HG03095 (cell line): ENCODE measurements at regions not wholly inside any gene's neighbourhood (a gene's known extent, or its start where the extent isn't known, plus 50 kb on each side); places are given as distances from the start of the nearest gene placed in this dataset.
"Not testable (repeated sequence)": the region's sequence is repeated elsewhere in the genome, so short reads cannot be mapped to it uniquely, and the experiment has no call there.

Experiments
- ATAC-seq: cut with Tn5 transposase; IDR thresholded peaks from one replicate; pipeline ENCODE4 v1.9.1; 2021; ENCODE audit warnings: moderate library complexity; ENCODE audit not compliant: unreplicated experiment

DNA sequence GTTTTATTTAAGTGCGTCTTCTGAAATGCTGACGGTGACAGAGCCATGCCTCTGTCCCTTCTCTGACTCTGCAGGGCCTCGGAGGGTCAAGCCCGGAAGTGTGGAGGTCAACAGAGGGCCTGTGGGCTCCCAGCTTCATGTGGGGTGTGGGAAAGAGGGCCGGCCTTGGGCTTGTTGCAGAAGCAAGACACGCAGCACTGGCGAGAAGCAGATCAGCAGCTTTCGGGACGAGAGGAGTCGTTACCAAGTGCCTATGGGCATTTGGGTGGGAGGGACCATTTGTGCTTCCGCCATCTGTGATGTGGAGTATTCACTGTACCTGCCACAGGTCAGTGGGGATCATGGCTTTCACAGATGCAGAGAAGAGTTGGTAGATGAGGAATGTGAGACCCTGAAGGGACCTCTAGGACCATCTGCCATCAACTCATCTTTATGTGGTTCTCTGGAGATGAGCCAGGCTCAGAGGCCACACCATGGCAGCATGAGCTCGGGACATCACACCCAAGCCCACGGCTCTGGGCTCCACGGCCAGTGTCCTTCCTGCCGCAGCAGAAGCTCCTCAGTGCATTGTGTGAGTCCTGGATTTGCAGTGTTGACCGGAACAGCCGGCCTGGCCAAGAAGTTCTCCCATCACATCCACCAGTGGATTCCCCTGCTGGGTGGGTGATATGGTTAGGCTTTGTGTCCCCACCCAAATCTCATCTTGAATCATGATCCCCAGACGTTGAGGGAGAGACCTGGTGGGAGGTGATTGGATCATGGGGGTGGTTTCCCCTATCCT, 590.7 kb downstream of the TBC1D22A start:
- no peak for ATAC-seq

DNA sequence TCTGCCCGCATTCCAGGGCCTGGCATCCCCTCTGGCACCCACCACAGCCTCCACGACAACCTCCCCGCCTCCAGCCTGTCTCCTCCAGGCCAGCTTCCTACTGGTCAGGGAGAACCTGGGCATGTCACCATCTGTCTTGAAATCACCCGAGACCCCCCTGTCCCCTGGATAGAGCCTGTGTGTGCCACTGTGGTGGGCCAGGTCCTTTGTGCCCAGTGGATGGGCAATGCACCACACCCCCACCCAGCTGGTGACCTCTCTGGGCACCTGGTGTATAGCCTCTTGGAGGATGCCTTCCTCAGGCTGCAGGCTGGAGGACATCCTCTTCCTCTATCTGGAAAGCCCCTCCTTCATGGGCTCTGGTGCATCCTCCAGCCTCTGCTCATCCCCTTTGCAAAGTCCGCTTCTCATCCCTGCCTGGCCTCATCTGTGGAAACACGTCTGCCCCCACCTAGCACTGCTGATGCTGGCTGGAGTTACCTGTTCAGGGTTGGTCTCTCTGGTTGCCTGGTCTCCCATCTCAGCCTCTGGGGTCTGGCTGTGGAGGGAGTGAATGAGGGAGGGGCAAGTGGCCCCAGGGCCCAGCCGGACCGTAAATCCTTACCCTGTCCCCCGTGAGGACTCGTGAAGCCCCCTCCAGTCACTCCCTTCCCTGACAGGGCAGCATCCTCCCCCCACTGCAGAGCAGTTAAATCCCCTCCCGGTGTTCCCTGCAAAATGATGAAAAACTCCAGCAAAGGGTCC, 589.6 kb downstream of the TBC1D22A start:
- no peak for ATAC-seq

DNA sequence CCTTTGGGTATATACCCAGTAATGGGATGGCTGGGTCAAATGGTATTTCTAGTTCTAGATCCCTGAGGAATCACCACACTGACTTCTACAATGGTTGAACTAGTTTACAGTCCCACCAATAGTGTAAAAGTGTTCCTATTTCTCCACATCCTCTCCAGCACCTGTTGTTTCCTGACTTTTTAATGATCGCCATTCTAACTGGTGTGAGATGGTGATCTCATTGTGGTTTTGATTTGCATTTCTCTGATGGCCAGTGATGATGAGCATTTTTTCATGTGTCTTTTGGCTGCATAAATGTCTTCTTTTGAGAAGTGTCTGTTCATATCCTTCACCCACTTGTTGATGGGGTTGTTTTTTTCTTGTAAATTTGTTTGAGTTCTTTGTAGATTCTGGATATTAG, 583.8 kb downstream of the TBC1D22A start:
- ATAC-seq: not testable (repeated sequence)

DNA sequence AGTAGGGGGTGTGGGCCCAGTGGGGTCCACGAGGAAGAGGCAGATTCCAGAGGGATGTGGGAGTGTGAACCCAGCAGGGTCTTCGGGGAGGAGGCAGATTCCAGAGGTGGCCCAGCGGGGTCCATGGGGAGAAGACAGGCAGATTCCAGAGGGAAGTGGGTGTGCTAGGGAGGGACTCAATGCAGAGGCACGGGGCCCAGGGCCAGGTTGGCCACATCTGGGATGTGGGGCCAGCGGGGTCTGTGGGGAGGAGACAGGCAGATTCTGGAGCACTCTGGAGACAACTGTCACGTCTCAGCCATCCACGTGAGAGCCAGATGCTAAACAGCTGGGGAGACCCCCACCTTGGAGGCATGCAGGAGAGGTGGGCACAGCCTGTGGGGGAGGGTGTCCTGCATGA, 582.6 kb downstream of the TBC1D22A start:
- ATAC-seq: no peak

DNA sequence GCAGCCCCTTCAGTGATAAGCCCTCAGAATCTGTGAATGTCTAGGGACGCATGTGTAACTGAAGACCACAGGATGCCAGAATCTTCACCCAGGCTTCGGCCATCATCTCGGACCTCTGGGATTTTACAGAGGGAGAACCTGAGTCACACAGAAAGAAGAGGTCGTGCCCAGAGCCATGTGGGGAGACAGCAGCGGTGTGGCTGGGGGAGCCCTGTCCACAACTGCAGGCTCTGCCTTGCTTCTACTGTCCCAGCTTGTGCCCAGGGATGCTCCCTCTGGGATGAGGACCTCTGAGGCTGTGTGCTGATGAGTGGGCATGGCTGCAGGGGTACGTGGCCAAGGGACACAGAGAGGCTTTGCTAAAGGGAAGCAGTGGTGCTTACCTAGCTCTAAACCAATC, 582.0 kb downstream of the TBC1D22A start:
- ATAC-seq: no peak

DNA sequence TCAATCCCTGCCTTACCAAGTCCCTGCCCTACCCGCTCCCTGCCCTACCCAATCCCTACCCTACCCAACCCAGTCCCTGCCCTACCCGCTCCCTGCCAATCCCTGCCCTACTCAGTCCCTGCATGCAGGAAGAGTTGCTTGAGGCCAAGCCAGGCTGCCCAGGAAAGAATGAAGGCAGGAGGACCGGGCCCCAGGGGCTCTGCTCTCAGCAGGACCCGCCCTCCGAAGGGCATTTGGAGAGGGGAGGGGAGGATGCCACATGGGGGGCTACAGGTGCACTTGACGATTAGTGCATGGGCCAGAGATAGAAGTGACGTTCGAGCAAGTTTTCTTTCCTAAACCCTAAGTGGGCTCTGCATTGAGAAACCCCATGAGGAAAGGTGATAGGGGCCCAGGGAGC, 581.2 kb downstream of the TBC1D22A start:
- ATAC-seq: no peak

DNA sequence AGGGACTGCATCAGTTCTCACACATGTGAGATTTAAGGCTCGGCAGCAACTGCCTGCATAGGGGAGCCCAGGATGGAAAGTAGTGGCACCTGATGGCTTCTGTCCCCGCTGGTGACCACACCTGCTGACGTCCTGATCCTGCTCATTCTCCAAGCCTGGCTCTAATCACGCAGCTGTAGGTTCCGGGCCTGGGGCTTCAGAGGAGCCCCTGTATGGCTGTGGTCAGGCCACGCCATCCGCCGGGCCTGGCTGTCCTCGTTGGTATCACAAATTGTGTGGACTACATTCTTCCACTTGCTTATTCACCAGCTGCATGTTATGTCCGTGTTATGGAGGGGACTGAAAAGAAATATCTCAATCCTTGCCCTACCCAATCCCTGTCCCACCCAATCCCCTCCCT, 580.0 kb downstream of the TBC1D22A start:
- ATAC-seq: no peak

DNA sequence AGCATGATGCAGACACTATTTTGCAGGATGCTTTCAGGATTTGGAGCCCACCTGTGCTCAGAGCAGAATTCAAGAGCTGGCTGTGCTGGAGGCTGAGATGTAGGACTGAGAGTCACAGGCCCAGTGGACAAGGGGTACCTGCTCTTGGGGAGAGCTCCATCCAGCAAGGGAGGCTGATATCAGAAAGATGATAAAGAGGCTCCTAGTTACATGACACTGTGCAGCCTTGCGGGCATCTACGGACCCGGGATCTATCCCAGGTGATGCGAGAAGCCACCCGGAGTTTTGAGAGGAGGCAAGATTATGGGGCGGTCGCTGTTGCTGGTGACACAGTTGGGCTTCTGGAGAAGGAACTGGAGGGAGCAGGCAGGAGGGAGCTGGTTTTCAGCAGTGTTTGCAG, 579.0 kb downstream of the TBC1D22A start:
- ATAC-seq: no peak

DNA sequence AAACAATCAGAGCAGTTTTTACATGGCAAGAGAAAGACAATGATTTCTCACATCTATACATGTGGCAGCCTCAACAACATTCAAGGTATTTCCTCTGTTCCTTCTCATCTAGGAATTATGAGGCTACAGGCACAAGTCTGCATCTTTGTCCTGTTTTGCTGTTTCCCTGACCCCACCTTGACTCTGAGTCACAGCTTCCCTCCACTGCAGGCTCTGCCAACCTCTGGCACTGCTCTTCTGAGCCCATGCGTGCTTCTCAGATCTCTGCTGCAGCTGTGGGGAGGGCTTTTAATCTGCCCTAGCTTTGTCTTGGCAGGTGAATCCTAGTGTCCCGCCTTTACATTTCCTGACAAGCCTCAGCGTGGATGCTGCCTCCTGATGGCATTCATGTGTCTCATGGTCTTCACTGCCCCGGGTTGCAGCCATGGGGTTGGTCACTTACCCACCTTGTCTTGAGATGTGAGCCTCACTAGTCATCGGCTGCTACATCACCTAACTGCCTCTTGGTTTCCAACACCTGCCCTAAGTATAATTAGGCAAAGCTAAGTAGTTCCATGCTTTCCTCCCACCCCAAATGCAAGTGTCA, 578.5 kb downstream of the TBC1D22A start:
- no peak for ATAC-seq

DNA sequence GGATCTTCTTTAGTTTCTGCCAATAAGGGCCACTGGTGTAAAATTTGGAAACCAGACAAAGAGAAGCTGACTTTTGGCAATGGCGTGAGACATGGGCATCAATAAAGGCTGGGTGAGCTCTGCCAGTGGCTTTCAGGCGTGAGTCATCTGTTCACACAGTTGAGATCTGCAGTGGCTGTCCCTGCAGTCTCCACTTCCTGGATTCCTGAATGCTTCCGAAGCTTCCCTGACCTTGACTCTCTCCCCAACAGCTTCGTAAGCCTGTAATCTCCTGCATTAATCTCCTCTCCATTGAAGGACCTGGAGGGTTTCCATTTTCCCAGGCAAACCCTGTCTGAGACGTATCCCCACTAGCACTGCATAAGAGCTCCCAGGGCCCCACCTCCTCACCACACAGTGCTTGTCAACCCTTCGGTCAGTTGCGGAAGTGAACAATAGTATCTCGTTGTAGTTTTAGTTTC, 574.7 kb downstream of the TBC1D22A start:
- ATAC-seq: no peak

DNA sequence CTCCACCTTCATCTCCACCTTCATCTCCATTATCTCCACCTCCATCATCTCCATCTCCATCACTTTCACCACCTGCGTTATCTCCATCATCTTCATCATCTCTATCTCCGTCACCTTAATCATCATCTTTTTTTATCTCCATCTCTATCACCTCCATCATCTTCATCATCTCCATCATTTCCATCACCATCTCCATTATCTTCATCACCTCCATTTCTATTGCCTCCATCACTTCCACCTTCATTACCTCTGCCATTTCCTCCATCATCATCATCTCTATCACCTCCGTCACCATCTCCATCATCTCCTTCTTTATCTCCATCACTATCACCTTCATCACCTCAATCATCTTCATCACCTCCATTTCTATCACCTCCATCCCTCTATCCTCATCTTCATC, 573.5 kb downstream of the TBC1D22A start:
- ATAC-seq: no peak

DNA sequence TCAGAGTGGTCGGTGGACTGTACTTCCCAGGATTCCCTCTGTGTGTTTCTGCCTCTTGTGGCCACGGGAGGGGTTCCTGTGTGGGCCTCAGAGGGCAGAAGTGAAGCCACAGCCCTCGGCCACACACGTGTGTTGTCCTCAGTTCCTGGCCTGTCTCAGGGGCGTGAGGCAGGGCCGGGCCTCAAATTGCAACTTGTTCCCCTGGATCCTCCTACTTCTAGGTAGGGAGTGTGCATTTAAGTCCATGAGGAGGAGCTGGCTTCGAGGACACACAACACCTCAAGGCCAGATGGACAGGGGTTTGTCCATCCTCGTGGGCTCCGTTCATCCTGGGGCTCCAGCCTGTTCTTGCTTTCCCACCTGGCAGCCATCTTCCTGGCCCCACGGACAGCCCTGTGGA, 573.0 kb downstream of the TBC1D22A start:
- no peak for ATAC-seq

DNA sequence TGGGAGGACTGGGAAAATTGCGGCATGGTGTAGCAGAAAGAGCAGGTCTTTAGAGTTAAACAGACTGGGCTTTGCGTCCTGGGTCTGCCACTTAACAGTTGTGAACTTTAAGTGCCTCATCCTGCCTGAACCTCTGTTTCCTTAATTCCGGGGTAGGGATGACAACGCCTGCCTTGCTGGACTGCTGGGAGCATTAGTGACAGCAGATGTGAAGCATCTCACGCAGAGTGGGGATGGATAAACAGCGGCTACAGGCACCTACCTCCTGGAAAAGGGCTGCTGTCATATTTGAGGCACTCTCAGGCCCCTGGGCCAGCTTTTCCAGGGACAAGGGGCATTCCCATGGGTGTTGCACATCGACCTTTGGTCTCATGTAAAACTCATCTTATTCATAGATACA, 572.2 kb downstream of the TBC1D22A start:
- no peak for ATAC-seq

DNA sequence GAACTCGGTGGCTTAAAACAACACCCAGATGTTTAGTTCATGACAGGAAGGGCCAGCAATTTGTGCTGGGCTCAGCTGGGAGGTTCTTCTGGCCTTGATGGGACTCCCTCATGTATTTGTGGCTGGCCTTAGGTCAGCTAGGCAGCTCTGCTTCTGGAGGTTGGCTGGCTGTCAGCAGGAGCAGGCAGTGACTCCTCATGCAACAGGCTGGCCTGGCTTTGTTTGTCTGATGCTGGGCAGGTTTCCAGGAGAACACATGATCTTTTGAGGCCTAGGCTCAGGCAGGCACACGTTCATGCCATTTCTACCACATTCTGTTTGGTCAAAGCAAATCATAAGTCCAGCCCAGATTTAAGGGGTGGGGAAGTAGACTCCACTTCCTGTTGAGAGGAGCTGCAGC, 571.2 kb downstream of the TBC1D22A start:
- no peak for ATAC-seq

DNA sequence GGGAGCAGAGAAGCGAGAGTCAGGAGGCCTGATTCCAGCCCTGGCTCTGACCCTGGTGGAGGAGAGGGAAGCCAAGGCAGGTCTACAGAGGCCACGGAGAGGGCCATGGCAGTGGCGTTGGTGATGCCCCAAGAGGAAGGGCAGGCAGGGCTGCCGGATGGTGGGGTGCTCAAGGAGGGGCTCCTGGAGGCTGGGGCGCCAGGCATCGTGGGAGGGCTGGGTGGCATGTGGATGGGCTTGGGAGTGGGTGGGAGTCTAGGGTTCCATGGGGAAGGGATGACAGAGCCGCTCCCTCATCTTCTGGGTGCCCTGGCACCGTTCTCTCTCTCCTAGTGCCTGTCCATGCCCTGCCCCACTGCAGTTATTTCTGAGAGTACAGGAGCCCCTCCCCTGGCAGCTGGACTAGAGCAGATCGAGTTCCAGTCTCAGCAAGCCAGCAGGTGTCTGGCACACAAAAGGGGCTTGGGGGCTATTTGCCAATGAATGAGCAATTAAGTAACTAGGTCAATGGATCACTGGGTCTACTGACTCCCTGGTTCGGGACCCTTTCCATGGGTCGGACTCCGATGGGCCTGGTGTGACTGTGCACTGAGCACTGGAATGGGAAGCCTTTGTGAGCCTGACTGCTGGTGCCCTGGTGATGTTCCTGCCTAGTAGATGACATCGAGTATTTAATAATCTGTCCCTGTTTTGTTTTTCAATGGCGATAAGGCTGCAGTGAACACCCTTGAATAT, 570.0 kb downstream of the TBC1D22A start:
- ATAC-seq: no peak

DNA sequence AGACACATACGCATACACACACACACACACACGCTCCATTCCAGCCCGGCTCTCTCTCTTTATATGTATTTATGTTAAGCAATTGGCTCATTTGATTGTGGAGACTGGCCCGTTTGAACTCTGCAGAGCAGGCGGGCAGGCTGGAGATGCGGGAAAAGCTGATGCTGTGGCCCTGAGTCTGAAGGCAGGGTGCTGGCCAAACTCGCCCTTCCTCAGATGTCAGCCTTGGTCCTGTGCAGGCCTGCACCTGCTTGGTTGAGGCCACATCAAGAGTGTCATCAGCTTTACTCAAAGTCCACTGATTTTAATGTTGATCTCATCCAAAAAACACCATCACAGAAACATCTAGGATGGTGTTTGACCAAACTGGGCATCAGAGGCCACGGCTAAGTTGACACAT, 569.3 kb downstream of the TBC1D22A start:
- no peak for ATAC-seq

DNA sequence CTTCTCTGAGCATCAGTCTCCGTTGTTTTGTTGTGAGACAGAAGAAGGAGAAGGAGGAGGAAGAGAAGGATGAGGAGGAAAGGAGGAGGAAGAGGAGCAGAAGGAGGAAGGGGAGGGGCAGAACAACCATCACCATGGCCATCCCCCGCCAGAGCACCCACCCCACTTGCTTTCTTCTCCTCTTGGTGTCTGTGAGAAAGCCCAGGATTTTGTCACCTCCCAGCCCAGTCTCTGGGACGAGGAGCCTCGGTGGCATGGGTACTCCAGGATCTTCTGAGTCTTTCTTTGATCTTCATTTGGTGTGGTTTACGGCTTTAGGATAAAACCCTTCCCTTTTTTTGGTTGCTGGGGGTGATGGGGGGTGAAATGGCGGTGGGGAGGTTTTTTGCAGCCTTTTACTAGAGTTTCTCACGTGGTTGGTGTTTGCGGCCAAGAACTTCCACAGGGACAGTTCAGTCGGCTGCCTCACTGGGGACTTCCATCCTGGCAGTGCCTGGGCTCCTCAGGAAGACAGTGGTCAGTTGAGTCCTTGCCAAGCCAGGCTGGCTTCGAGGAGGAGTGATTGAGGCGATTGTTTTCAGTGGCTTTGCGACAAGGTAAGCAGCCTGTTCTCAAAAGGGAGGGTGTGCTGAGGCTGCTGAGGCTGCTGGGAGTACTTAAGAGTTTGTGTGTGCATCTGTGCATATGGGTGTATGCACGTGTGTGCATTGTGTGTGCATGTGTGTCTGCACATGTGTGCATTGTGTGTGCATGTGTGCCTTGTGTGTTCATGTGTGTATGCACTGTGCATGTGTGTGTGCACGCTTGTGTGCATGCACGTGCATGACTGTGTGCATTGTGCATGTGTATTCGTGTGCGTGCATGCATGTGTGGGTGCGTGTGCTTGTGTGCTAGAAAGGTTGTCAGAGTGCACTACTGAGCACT, 567.5 kb downstream of the TBC1D22A start:
- ATAC-seq: no peak

DNA sequence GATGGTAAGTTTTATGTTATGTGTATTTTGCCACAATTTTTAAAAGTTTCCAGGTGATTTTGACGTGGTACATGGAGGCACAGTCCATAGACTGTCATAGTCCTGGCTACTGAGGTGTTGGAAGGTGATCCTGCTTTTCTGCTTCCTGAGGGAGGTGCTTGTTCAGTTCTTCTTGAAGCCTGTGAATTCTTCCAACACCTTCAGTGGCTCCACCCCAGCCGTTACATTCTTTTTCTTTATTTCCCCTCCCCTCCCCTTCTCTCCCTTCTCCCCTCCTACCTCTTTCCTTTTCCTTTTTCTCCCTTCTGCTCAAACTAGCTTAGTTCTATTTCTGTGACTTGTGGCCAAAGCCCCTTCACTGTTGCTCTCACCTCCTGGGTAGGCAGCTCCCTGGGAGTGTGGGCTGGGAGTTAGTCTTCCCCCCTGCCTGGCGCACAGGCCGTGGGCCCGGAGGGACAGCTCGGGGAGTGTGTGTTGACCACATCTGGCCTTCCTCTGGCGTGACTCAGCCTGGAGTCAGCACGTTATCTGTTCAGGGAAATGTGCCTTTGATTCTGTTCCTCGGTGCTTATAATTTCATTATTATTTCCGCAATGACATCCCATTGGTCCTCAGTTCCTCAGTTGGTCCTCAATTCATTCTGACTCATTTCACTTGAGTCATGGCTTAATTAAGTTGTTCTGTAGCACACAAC, 566.2 kb downstream of the TBC1D22A start:
- ATAC-seq: no peak

DNA sequence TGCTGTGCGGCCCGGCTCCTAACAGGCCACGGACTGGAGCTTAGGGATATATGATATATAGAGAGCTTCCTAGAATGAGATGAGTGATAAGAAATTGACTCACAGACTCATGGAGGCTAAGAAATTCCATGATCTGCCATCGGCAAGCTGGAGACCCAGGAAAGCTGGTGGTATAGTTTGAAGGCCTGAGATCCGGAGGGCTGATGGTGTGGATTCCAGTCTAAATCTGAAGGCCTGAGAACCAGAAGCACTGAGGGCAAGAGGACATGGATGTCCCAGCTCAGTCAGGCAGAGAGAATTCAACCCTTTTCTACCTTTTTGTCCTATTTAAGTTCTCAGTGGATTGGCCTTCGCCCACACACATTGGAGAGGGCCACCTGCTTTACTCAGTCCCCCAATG, 564.8 kb downstream of the TBC1D22A start:
- ATAC-seq: no peak

DNA sequence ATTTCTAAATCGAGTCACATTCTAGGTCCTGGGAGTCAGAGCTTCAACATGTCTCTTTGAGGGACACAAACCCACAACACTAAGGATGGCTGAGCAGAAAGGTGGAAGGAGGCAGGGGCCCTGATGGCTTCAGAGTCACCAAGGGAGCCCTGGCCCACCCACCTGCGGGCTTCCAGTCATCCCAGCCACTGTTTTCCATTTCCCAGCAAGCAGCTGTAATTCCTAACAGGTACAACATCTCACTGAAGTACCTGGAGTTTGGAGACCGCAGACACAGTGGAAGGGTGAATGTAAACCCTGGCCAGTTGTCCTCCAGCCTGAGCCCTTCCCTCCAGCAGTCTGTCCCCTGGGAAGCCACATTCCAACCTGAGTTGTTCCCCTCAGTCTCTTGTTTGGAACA, 562.8 kb downstream of the TBC1D22A start:
- ATAC-seq: no peak
